Parathyroid adenoma (tissue), 2 donors: ENCODE measurements at regions not wholly inside any gene's neighbourhood (a gene's known extent, or its start where the extent isn't known, plus 50 kb on each side); places are given as distances from the start of the nearest gene placed in this dataset.

Experiments
- H2AFZ ChIP-seq: fragments of 300-600 bp; sonication (generic); one replicate; pipeline ENCODE4 v1.7.0; 2017; ENCODE audit warnings: antibody characterized with exemption, mild to moderate bottlenecking
- H3K27ac ChIP-seq: fragments of 300-600 bp; sonication (generic); one replicate; pipeline ENCODE4 v1.7.0; 2017
- H3K27me3 ChIP-seq: fragments of 300-600 bp; sonication (generic); one replicate; pipeline ENCODE4 v1.7.0; 2017; ENCODE audit warnings: low read length; ENCODE audit not compliant: control insufficient read depth, insufficient read depth
- H3K36me3 ChIP-seq: fragments of 300-600 bp; sonication (generic); one replicate; pipeline ENCODE4 v1.7.0; 2017; ENCODE audit warnings: low read length; ENCODE audit not compliant: control insufficient read depth, insufficient read depth
- H3K4me1 ChIP-seq: fragments of 300-600 bp; sonication (generic); one replicate; pipeline ENCODE4 v1.7.0; 2017; ENCODE audit warnings: control low read depth
- H3K4me2 ChIP-seq: fragments of 300-600 bp; sonication (generic); one replicate; pipeline ENCODE4 v1.7.0; 2017; ENCODE audit warnings: low read length
- H3K4me3 ChIP-seq: fragments of 300-600 bp; sonication (generic); one replicate; pipeline ENCODE4 v1.7.0; 2017; ENCODE audit warnings: low read depth, low read length
- H3K79me2 ChIP-seq: fragments of 300-600 bp; sonication (generic); one replicate; pipeline ENCODE4 v1.7.0; 2017; ENCODE audit warnings: control low read depth
- H3K9ac ChIP-seq: fragments of 300-600 bp; sonication (generic); one replicate; pipeline ENCODE4 v1.7.0; 2017; ENCODE audit warnings: mild to moderate bottlenecking
- H3K9me3 ChIP-seq: fragments of 300-600 bp; sonication (generic); one replicate; pipeline ENCODE4 v1.7.0; 2017; ENCODE audit warnings: low read length; ENCODE audit not compliant: control insufficient read depth
- CTCF ChIP-seq: fragments of 300-600 bp; sonication (generic); IDR thresholded peaks from one replicate; pipeline ENCODE4 v1.7.0; 2017; ENCODE audit warnings: antibody characterized with exemption, mild to moderate bottlenecking
- donor health status: primary hyperparathyroidism.

GRCh38 chr9:18012170-18012569 lies 433.3 kb downstream of the SH3GL2 start:
- Histone ChIP-seq H3K4me3 (no peak overlapping the region), H3K79me2 (no peaks in the 10 kb centered on the region), H2AFZ (no peak overlapping the region), H3K9me3 (no peaks in the 10 kb centered on the region), H3K9ac (no peak overlapping the region), H3K27ac (no peak overlapping the region), H3K4me1 (no peaks in the 10 kb centered on the region), H3K36me3 (no peaks in the 10 kb centered on the region), H3K4me2 (no peak overlapping the region), H3K27me3 (no peaks in the 10 kb centered on the region)
- no peak for TF ChIP-seq CTCF

- H3K79me2 ChIP-seq: no peaks in the 10 kb centered on the region
- no peak overlapping the region for H3K4me2 ChIP-seq
- no peak overlapping the region for H3K9ac ChIP-seq
- H2AFZ ChIP-seq: no peak overlapping the region
- no peaks in the 10 kb centered on the region for H3K9me3 ChIP-seq
- no peak overlapping the region for H3K4me3 ChIP-seq
- no peaks in the 10 kb centered on the region for H3K36me3 ChIP-seq
- no peak overlapping the region for H3K27ac ChIP-seq
- no peaks in the 10 kb centered on the region for H3K4me1 ChIP-seq
- no peak for TF ChIP-seq CTCF
- no peaks in the 10 kb centered on the region for H3K27me3 ChIP-seq
Measured at GRCh38 chr9:18014556-18014955, 435.7 kb downstream of the SH3GL2 start.

GRCh38 chr9:18015116-18015515 lies 436.2 kb downstream of the SH3GL2 start:
- TF ChIP-seq CTCF: no peak

GRCh38 chr9:18017136-18017535 lies 438.3 kb downstream of the SH3GL2 start:
- Histone ChIP-seq H3K36me3 (no peaks in the 10 kb centered on the region), H3K4me3 (no peak overlapping the region), H3K79me2 (no peaks in the 10 kb centered on the region), H2AFZ (no peak overlapping the region), H3K4me2 (no peak overlapping the region), H3K9me3 (no peaks in the 10 kb centered on the region), H3K9ac (no peak overlapping the region), H3K27me3 (no peaks in the 10 kb centered on the region), H3K4me1 (no peaks in the 10 kb centered on the region), H3K27ac (no peak overlapping the region)
- TF ChIP-seq CTCF: no peak

More at GRCh38 chr9:18015116-18015515, 436.2 kb downstream of the SH3GL2 start:
- no peaks in the 10 kb centered on the region for H3K9me3 ChIP-seq
- no peak overlapping the region for H3K4me2 ChIP-seq
- no peak overlapping the region for H3K9ac ChIP-seq
- no peak overlapping the region for H2AFZ ChIP-seq
- no peak overlapping the region for H3K4me3 ChIP-seq
- H3K27me3 ChIP-seq: no peaks in the 10 kb centered on the region
- H3K36me3 ChIP-seq: no peaks in the 10 kb centered on the region
- no peak overlapping the region for H3K27ac ChIP-seq
- H3K79me2 ChIP-seq: no peaks in the 10 kb centered on the region
- no peaks in the 10 kb centered on the region for H3K4me1 ChIP-seq

GRCh38 chr9:18018221-18018620 lies 439.4 kb downstream of the SH3GL2 start:
- no peak overlapping the region for H2AFZ ChIP-seq
- no peak for TF ChIP-seq CTCF
- H3K79me2 ChIP-seq: no peaks in the 10 kb centered on the region
- no peaks in the 10 kb centered on the region for H3K4me1 ChIP-seq
- no peak overlapping the region for H3K27ac ChIP-seq
- no peaks in the 10 kb centered on the region for H3K36me3 ChIP-seq
- H3K4me3 ChIP-seq: no peak overlapping the region
- no peaks in the 10 kb centered on the region for H3K9me3 ChIP-seq
- H3K4me2 ChIP-seq: no peak overlapping the region
- no peak overlapping the region for H3K9ac ChIP-seq
- no peaks in the 10 kb centered on the region for H3K27me3 ChIP-seq
